IPS DF 6.9 (cell line): ENCODE measurements at regions not wholly inside any gene's neighbourhood (a gene's known extent, or its start where the extent isn't known, plus 50 kb on each side); places are given as distances from the start of the nearest gene placed in this dataset.
"Not testable (repeated sequence)": the region's sequence is repeated elsewhere in the genome, so short reads cannot be mapped to it uniquely, and the experiment has no call there.

Experiments
- DNase-seq: peaks from one replicate; pipeline ENCODE4 v3.0.0-alpha.2; 2013; ENCODE audit warnings: low read depth, low spot score
- H3K27ac ChIP-seq: one replicate; pipeline ENCODE4 v1.5.1; 2013; ENCODE audit warnings: low read length, control low read depth
- H3K27me3 ChIP-seq: 2 replicates; pipeline ENCODE4 v1.6.1; 2013; ENCODE audit warnings: mild to moderate bottlenecking, low read length; ENCODE audit not compliant: control insufficient read depth, insufficient read depth
- H3K36me3 ChIP-seq: 2 replicates; pipeline ENCODE4 v1.6.1; 2013; ENCODE audit warnings: low read length; ENCODE audit not compliant: control insufficient read depth, insufficient read depth
- H3K4me1 ChIP-seq: 2 replicates; pipeline ENCODE4 v1.6.1; 2013; ENCODE audit warnings: low read length; ENCODE audit not compliant: control insufficient read depth, insufficient read depth
- H3K4me3 ChIP-seq: 2 replicates; pipeline ENCODE4 v1.5.1; 2013; ENCODE audit warnings: mild to moderate bottlenecking, low read length
- H3K9me3 ChIP-seq: 2 replicates; pipeline ENCODE4 v1.6.1; 2013; ENCODE audit warnings: low read length, inconsistent platforms; ENCODE audit not compliant: control insufficient read depth, insufficient read depth
- WGBS: extraction: QIAGEN DNeasy Blood & Tissue Kit; methylation state at CpG from one replicate; pipeline ENCODE4 v1.1.7; 2013; ENCODE audit warnings: mixed read lengths, missing lambda C conversion rate; ENCODE audit not compliant: insufficient read length, insufficient coverage; 5-methylcytosine and 5-hydroxymethylcytosine counted together

DNA sequence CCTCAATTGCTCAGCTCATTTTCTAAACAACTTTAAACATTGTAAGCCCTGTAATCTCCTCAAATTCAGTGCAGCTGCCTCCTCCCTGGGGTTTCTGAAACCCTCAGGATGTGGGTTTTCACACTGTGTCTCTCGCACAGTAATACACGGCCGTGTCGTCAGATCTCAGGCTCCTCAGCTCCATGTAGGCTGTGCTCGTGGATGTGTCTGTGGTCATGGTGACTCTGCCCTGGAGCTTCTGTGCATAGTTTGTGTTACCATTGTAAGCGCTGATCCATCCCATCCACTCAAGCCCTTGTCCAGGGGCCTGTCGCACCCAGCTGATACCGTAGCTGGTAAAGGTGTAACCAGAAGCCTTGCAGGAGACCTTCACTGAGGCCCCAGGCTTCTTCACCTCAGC is 658.4 kb downstream of the TMEM121 start:
- not testable (repeated sequence) for H3K36me3 ChIP-seq, DNase-seq, H3K27ac ChIP-seq, H3K27me3 ChIP-seq, H3K9me3 ChIP-seq, H3K4me3 ChIP-seq, H3K4me1 ChIP-seq
- WGBS = no CpG with 5 or more reads among the region's 8 CpGs

- not testable (repeated sequence) for H3K9me3 ChIP-seq, DNase-seq, H3K36me3 ChIP-seq, H3K27me3 ChIP-seq, H3K27ac ChIP-seq, H3K4me3 ChIP-seq, H3K4me1 ChIP-seq
- WGBS = no CpG with 5 or more reads among the region's 6 CpGs
These were observed 658.9 kb downstream of the TMEM121 start for GRCh38 chr14:106185174-106185836.

GRCh38 chr14:106185837-106186233 is 659.5 kb downstream of the TMEM121 start:
- no peaks in the 10 kb centered on the region for H3K36me3 ChIP-seq
- H3K4me3 ChIP-seq = no peak overlapping the region
- no peak for DNase-seq
- no peaks in the 10 kb centered on the region for H3K4me1 ChIP-seq
- WGBS = no CpG with 5 or more reads among the region's 4 CpGs
- H3K27me3 ChIP-seq = no peaks in the 10 kb centered on the region
- H3K27ac ChIP-seq = no peak overlapping the region
- H3K9me3 ChIP-seq = peaks cover 3% of the 10 kb centered on the region

GRCh38 chr14:106187216-106187615 is 660.8 kb downstream of the TMEM121 start:
- WGBS = no CpG with 5 or more reads among the region's 3 CpGs
- H3K9me3 ChIP-seq = no peaks in the 10 kb centered on the region; the same call in 1 of the 2 replicates
- no peak for DNase-seq
- no peaks in the 10 kb centered on the region for H3K27me3 ChIP-seq
- no peaks in the 10 kb centered on the region for H3K4me1 ChIP-seq
- H3K27ac ChIP-seq = no peak overlapping the region
- no peak overlapping the region for H3K4me3 ChIP-seq
- H3K36me3 ChIP-seq = no peaks in the 10 kb centered on the region

GRCh38 chr14:106192701-106193100 is 666.3 kb downstream of the TMEM121 start:
- not testable (repeated sequence) for DNase-seq, H3K27me3 ChIP-seq, H3K4me3 ChIP-seq, H3K27ac ChIP-seq, H3K36me3 ChIP-seq, H3K9me3 ChIP-seq, H3K4me1 ChIP-seq

- no CpG with 5 or more reads among the region's 7 CpGs for WGBS
- not testable (repeated sequence) for DNase-seq, H3K36me3 ChIP-seq, H3K4me1 ChIP-seq, H3K27me3 ChIP-seq, H3K4me3 ChIP-seq, H3K27ac ChIP-seq
- peaks cover 11% of the 10 kb centered on the region for H3K9me3 ChIP-seq
These were observed 670.1 kb downstream of the TMEM121 start for GRCh38 chr14:106196459-106196858.

- H3K27ac ChIP-seq, H3K4me1 ChIP-seq, H3K36me3 ChIP-seq, H3K27me3 ChIP-seq, DNase-seq, H3K4me3 ChIP-seq: not testable (repeated sequence)
- WGBS = no CpG with 5 or more reads among the region's 4 CpGs
- H3K9me3 ChIP-seq = peaks cover 11% of the 10 kb centered on the region
These were observed 670.9 kb downstream of the TMEM121 start for GRCh38 chr14:106197264-106197663.

GRCh38 chr14:106199097-106199496 is 672.7 kb downstream of the TMEM121 start:
- no peak overlapping the region for H3K4me3 ChIP-seq
- H3K4me1 ChIP-seq = no peaks in the 10 kb centered on the region
- H3K36me3 ChIP-seq = no peaks in the 10 kb centered on the region
- no peak for DNase-seq
- H3K27ac ChIP-seq = no peak overlapping the region
- H3K9me3 ChIP-seq = peaks cover 15% of the 10 kb centered on the region
- no peaks in the 10 kb centered on the region for H3K27me3 ChIP-seq
- WGBS = no CpG with 5 or more reads among the region's 12 CpGs

DNA sequence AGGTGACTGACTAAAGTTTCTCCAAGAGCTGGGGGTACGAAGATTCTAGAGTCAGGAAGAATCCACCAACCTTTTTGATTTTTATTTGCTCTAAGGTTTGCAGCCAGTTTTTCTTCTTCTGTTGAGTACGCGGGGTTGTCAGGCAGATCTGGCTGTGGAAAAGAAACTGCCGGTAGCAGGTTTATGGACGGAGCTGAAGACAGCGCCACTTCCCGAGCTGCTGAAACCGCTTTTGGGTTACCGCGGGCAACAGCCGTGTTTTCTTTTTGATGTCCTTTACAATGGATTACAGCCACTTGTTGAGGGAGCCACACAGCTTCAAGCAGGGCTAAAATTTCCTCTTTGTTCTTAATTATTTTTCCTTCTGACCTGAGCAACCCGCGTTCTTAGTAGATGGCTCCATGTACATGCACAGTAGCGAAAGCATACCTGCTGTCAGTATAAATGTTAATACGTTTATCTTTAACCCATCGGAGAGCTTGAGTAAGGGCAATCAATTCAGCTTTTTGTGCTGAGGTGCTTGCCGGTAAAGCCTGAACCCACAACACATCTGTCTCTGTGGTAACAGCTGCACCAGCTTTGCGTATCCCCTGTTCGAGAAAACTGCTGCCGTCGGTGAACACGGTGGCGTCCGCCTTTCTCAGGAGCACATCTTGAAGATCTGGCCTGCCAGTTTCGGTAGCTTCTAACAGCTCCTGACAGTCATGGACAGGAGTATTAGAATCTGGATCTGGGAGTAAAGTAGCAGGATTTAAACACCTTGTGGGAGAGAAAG is 674.3 kb downstream of the TMEM121 start:
- Histone ChIP-seq H3K4me3 (no peak overlapping the region), H3K4me1 (no peaks in the 10 kb centered on the region), H3K27ac (no peak overlapping the region), H3K36me3 (no peaks in the 10 kb centered on the region), H3K27me3 (no peaks in the 10 kb centered on the region), H3K9me3 (peaks cover 17% of the 10 kb centered on the region)
- no CpG with 5 or more reads among the region's 25 CpGs for WGBS
- DNase-seq = no peak

DNA sequence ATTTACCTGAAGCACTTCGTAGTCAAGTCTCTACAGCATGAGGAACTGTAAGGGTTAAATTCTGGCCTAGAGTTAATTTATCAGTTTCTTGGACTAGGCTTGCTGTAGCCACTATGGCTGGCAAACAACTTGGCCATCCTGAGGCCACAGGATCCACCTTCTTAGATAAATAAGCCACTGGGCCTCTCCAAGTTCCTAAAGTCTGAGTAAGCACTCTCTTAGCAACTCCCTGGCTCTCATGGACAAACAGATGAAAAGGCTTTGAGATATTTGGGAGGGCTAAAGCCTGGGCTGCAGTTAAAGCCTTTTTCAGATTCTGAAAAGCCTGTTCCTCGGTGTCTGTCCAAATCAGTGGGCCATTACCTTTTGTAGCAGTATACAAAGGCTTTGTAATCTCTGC is 675.0 kb downstream of the TMEM121 start:
- no peaks in the 10 kb centered on the region for H3K27me3 ChIP-seq
- H3K36me3 ChIP-seq = no peaks in the 10 kb centered on the region
- no peak for DNase-seq
- peaks cover 17% of the 10 kb centered on the region for H3K9me3 ChIP-seq
- no CpG with 5 or more reads among the region's 2 CpGs for WGBS
- H3K4me3 ChIP-seq = no peak overlapping the region
- H3K4me1 ChIP-seq = no peaks in the 10 kb centered on the region
- no peak overlapping the region for H3K27ac ChIP-seq

- H3K36me3 ChIP-seq = no peaks in the 10 kb centered on the region
- no peak overlapping the region for H3K27ac ChIP-seq
- no peaks in the 10 kb centered on the region for H3K4me1 ChIP-seq
- no CpG with 5 or more reads among the region's 9 CpGs for WGBS
- peaks cover 17% of the 10 kb centered on the region for H3K9me3 ChIP-seq
- DNase-seq = no peak
- H3K4me3 ChIP-seq = no peak overlapping the region
- no peaks in the 10 kb centered on the region for H3K27me3 ChIP-seq
These were observed 677.1 kb downstream of the TMEM121 start for GRCh38 chr14:106203438-106203837.
